Esophagus squamous epithelium (tissue), 4 donors: ENCODE measurements at regions not wholly inside any gene's neighbourhood (a gene's known extent, or its start where the extent isn't known, plus 50 kb on each side); places are given as distances from the start of the nearest gene placed in this dataset.

ENCODE experiments used
- POLR2A ChIP-seq, 4 donors: fragments of 450-650 bp; IDR thresholded peaks; one replicate each; pipeline ENCODE4 v1.6.1; 2017; ENCODE audit warnings: antibody characterized with exemption in 4 of 4, mild to moderate bottlenecking in 4 of 4, moderate library complexity in 3 of 4
- TF ChIP-seq, protein P1 (sequence below), 6 experiments: fragments of 450-650 bp in 4 of 6; fragments of 200-600 bp in 2 of 6; sonication (generic) in 2 of 6; IDR thresholded peaks; one replicate each; pipeline ENCODE4 v1.5.1; 2016 to 2019; ENCODE audit warnings: antibody characterized with exemption in 6 of 6, mild to moderate bottlenecking in 4 of 6, moderate library complexity in 4 of 6

- TF ChIP-seq, protein P1, sequence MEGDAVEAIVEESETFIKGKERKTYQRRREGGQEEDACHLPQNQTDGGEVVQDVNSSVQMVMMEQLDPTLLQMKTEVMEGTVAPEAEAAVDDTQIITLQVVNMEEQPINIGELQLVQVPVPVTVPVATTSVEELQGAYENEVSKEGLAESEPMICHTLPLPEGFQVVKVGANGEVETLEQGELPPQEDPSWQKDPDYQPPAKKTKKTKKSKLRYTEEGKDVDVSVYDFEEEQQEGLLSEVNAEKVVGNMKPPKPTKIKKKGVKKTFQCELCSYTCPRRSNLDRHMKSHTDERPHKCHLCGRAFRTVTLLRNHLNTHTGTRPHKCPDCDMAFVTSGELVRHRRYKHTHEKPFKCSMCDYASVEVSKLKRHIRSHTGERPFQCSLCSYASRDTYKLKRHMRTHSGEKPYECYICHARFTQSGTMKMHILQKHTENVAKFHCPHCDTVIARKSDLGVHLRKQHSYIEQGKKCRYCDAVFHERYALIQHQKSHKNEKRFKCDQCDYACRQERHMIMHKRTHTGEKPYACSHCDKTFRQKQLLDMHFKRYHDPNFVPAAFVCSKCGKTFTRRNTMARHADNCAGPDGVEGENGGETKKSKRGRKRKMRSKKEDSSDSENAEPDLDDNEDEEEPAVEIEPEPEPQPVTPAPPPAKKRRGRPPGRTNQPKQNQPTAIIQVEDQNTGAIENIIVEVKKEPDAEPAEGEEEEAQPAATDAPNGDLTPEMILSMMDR (IDR thresholded peaks at IDR 0.05) = no peak
- no peak for TF ChIP-seq POLR2A (IDR thresholded peaks at IDR 0.05)
Observed at GRCh38 chr4:54877006-54877405, 219.2 kb downstream of the KIT start.
